ENCODE measurements at regions not wholly inside any gene's neighbourhood (a gene's known extent, or its start where the extent isn't known, plus 50 kb on each side); places are given as distances from the start of the nearest gene placed in this dataset.

DNA sequence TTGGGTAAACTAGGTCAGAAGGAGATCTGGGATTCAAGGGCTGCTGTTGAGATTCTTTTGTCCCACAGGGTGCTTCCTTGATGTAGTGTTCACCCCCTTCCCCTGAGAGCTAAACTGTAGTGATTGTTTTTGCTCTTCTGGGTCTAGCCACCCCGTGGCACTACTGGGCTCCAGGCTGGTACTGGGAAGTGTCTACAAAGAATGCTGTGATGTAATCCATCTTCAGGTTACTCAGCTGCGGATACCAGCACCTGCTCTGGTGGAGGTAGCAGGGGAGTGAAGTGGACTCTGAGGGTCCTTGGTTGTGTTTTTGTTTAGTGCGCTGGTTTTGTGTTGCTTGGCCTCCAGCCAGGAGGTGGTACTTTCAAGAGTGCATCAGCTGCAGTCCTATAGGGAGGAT is 365.5 kb downstream of the ZNF674 start:
- no peaks in the 10 kb centered on the region for H3K9me3 ChIP-seq (ENCODE audit: control insufficient read depth, insufficient read depth, low read depth, low read length)
- H3K36me3 ChIP-seq (ENCODE audit: control insufficient read depth, insufficient read depth, low read length), result no peaks in the 10 kb centered on the region
- TF ChIP-seq TCF7L2 (IDR thresholded peaks at IDR 0.05; ENCODE audit: low read depth, low read length) (no peak), SIN3A (IDR thresholded peaks at IDR 0.05; ENCODE audit: borderline replicate concordance, insufficient read depth, low read depth, low read length) (no peak), POLR2AphosphoS5 (IDR thresholded peaks at IDR 0.05; ENCODE audit: low read depth, low read length) (no peak)
- TF ChIP-seq, protein P1, sequence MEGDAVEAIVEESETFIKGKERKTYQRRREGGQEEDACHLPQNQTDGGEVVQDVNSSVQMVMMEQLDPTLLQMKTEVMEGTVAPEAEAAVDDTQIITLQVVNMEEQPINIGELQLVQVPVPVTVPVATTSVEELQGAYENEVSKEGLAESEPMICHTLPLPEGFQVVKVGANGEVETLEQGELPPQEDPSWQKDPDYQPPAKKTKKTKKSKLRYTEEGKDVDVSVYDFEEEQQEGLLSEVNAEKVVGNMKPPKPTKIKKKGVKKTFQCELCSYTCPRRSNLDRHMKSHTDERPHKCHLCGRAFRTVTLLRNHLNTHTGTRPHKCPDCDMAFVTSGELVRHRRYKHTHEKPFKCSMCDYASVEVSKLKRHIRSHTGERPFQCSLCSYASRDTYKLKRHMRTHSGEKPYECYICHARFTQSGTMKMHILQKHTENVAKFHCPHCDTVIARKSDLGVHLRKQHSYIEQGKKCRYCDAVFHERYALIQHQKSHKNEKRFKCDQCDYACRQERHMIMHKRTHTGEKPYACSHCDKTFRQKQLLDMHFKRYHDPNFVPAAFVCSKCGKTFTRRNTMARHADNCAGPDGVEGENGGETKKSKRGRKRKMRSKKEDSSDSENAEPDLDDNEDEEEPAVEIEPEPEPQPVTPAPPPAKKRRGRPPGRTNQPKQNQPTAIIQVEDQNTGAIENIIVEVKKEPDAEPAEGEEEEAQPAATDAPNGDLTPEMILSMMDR (IDR thresholded peaks at IDR 0.05), result no peak
- TF ChIP-seq, protein P2, sequence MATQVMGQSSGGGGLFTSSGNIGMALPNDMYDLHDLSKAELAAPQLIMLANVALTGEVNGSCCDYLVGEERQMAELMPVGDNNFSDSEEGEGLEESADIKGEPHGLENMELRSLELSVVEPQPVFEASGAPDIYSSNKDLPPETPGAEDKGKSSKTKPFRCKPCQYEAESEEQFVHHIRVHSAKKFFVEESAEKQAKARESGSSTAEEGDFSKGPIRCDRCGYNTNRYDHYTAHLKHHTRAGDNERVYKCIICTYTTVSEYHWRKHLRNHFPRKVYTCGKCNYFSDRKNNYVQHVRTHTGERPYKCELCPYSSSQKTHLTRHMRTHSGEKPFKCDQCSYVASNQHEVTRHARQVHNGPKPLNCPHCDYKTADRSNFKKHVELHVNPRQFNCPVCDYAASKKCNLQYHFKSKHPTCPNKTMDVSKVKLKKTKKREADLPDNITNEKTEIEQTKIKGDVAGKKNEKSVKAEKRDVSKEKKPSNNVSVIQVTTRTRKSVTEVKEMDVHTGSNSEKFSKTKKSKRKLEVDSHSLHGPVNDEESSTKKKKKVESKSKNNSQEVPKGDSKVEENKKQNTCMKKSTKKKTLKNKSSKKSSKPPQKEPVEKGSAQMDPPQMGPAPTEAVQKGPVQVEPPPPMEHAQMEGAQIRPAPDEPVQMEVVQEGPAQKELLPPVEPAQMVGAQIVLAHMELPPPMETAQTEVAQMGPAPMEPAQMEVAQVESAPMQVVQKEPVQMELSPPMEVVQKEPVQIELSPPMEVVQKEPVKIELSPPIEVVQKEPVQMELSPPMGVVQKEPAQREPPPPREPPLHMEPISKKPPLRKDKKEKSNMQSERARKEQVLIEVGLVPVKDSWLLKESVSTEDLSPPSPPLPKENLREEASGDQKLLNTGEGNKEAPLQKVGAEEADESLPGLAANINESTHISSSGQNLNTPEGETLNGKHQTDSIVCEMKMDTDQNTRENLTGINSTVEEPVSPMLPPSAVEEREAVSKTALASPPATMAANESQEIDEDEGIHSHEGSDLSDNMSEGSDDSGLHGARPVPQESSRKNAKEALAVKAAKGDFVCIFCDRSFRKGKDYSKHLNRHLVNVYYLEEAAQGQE (IDR thresholded peaks at IDR 0.05; ENCODE audit: insufficient read depth in 1 of 2, low read depth in 2 of 2, low read length in 1 of 2), result no peak
- DNase-seq (ENCODE audit: low read depth, low spot score) (no peak), ATAC-seq (no peak)
- no peak overlapping the region for H3K27ac ChIP-seq (ENCODE audit: low read length)
- no TSS peak for BruUV-seq (replicated peaks)
- ChIA-PET CTCF (no interaction called here), POLR2A (no interaction called here)
- H3K4me1 ChIP-seq (ENCODE audit: control insufficient read depth, insufficient read depth, low read length), result no peaks in the 10 kb centered on the region
- in situ Hi-C loops (cut with HindIII; ENCODE audit: low pct_unique_long_range_greater_than_20kb, low sequenced_read_pairs) (no loop called here), intact Hi-C loops (cut with micrococcal nuclease; ENCODE audit: unreplicated experiment) (no loop called here)
- H3K4me3 ChIP-seq (ENCODE audit: low read depth in 2 of 2, low read length in 2 of 2), result no peak overlapping the region
- no peaks in the 10 kb centered on the region for H3K27me3 ChIP-seq (ENCODE audit: control insufficient read depth, insufficient read depth, low read length)

DNA sequence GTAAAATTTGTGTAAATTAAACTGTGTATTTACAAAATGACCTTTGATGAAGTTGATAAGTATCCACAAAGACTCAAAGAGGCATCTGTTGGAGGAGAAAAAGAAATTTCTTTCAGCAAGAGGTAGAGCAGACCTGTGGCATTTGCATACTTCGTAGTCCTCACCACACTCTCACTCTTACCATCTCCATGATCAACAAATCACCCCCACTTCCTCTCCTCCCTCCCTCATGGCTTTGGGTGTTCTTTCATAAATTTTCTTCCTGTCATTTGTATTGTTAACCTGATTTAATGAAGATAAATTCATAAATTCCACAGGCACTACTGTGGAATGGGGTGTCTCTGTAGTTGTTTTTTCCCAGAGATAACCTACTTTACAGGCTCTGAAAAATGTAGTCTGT is 366.5 kb downstream of the ZNF674 start:
- no peaks in the 10 kb centered on the region for H3K27me3 ChIP-seq (ENCODE audit: control insufficient read depth, insufficient read depth, low read length)
- no peak overlapping the region for H3K27ac ChIP-seq (ENCODE audit: low read length)
- no peaks in the 10 kb centered on the region for H3K4me1 ChIP-seq (ENCODE audit: control insufficient read depth, insufficient read depth, low read length)
- DNase-seq (ENCODE audit: low read depth, low spot score), result no peak
- BruUV-seq (replicated peaks), result no TSS peak
- intact Hi-C loops (cut with micrococcal nuclease; ENCODE audit: unreplicated experiment) (no loop called here), in situ Hi-C loops (cut with HindIII; ENCODE audit: low pct_unique_long_range_greater_than_20kb, low sequenced_read_pairs) (no loop called here)
- TF ChIP-seq POLR2AphosphoS5 (IDR thresholded peaks at IDR 0.05; ENCODE audit: low read depth, low read length) (no peak), SIN3A (IDR thresholded peaks at IDR 0.05; ENCODE audit: borderline replicate concordance, insufficient read depth, low read depth, low read length) (no peak), TCF7L2 (IDR thresholded peaks at IDR 0.05; ENCODE audit: low read depth, low read length) (no peak)
- TF ChIP-seq, protein P1 (IDR thresholded peaks at IDR 0.05), result no peak
- TF ChIP-seq, protein P2 (IDR thresholded peaks at IDR 0.05; ENCODE audit: insufficient read depth in 1 of 2, low read depth in 2 of 2, low read length in 1 of 2), result no peak
- ChIA-PET POLR2A (no interaction called here), CTCF (no interaction called here)
- ATAC-seq, result no peak
- H3K36me3 ChIP-seq (ENCODE audit: control insufficient read depth, insufficient read depth, low read length), result no peaks in the 10 kb centered on the region
- H3K4me3 ChIP-seq (ENCODE audit: low read depth in 2 of 2, low read length in 2 of 2), result no peak overlapping the region
- no peaks in the 10 kb centered on the region for H3K9me3 ChIP-seq (ENCODE audit: control insufficient read depth, insufficient read depth, low read depth, low read length)

Data from Panc1 (cell line).